SH-SY5Y (cell line): ENCODE measurements at regions not wholly inside any gene's neighbourhood (a gene's known extent, or its start where the extent isn't known, plus 50 kb on each side); places are given as distances from the start of the nearest gene placed in this dataset.

Experiments
- GATA2 ChIP-seq: IDR thresholded peaks from 2 replicates; pipeline ENCODE4 v1.6.1; 2011; ENCODE audit warnings: mild to moderate bottlenecking, low read depth, low read length
- GATA3 ChIP-seq: IDR thresholded peaks from 2 replicates; pipeline ENCODE4 v1.6.1; 2011; ENCODE audit warnings: low read depth, mild to moderate bottlenecking, low read length, moderate library complexity

- TF ChIP-seq GATA3 (no peak), GATA2 (no peak)
These were observed 95.7 kb upstream of the C1QTNF9B start for GRCh38 chr13:23992781-23993679.
